GM12873 (cell line): ENCODE measurements at regions not wholly inside any gene's neighbourhood (a gene's known extent, or its start where the extent isn't known, plus 50 kb on each side); places are given as distances from the start of the nearest gene placed in this dataset.

Experiments used
- CTCF ChIP-seq: IDR thresholded peaks from 2 replicates; pipeline ENCODE4 v1.5.1; 2012; ENCODE audit warnings: low read depth, mild to moderate bottlenecking, moderate library complexity, low read length, control low read depth; ENCODE audit not compliant: insufficient read depth; ENCODE audit errors: missing control alignments

GRCh38 chr11:31939004-31939403 lies 127.9 kb upstream of the PAX6 start:
- TF ChIP-seq CTCF: no peak

GRCh38 chr11:31936312-31936711 lies 125.2 kb upstream of the PAX6 start:
- TF ChIP-seq CTCF: no peak

GRCh38 chr11:31932879-31933278 lies 121.8 kb upstream of the PAX6 start:
- no peak for TF ChIP-seq CTCF

- TF ChIP-seq CTCF: no peak
These were observed 116.9 kb upstream of the PAX6 start for GRCh38 chr11:31927982-31928381.

- TF ChIP-seq CTCF: no peak
These were observed 115.8 kb upstream of the PAX6 start for GRCh38 chr11:31926816-31927528.

GRCh38 chr11:31926106-31926505 lies 115.0 kb upstream of the PAX6 start:
- no peak for TF ChIP-seq CTCF

- no peak for TF ChIP-seq CTCF
These were observed 111.3 kb upstream of the PAX6 start for GRCh38 chr11:31922450-31922849.
